OCI-LY3 (cell line): ENCODE measurements at regions not wholly inside any gene's neighbourhood (a gene's known extent, or its start where the extent isn't known, plus 50 kb on each side); places are given as distances from the start of the nearest gene placed in this dataset.

Experiments used
- CTCF ChIP-seq: fragments of 200-600, 300-600 bp; sonication (generic); IDR thresholded peaks from 2 replicates; pipeline ENCODE4 v1.5.1; 2014; ENCODE audit warnings: antibody characterized with exemption, low read length, low read depth
- EZH2phosphoT487 ChIP-seq: fragments of 200-600 bp; shearing (Covaris generic); IDR thresholded peaks from 2 replicates; pipeline ENCODE4 v1.6.1; 2018; ENCODE audit warnings: antibody characterized with exemption, mixed run types, low read depth

- no peak for TF ChIP-seq CTCF
- no peak for TF ChIP-seq EZH2phosphoT487
Observed at GRCh38 chr5:152736906-152737305, 331.8 kb upstream of the NMUR2 start.
